ENCODE measurements at regions not wholly inside any gene's neighbourhood (a gene's known extent, or its start where the extent isn't known, plus 50 kb on each side); places are given as distances from the start of the nearest gene placed in this dataset.

GRCh38 chr1:8139941-8140340 is 113.8 kb upstream of the ERRFI1 start:
- Histone ChIP-seq H3K9ac (ENCODE audit: low read depth in 1 of 2, low read length in 2 of 2) (no peak overlapping the region), H3K36me3 (ENCODE audit: control insufficient read depth in 4 of 4, insufficient read depth in 3 of 4, low read depth in 1 of 4, low read length in 3 of 4) (no peaks in the 10 kb centered on the region), H3K9me3 (ENCODE audit: control insufficient read depth in 4 of 4, low read length in 3 of 4) (no peaks in the 10 kb centered on the region), H3K27me3 (ENCODE audit: control insufficient read depth in 4 of 4, insufficient read depth in 4 of 4, low read length in 3 of 4) (no peaks in the 10 kb centered on the region), H3K27ac (ENCODE audit: low read depth in 1 of 2, low read length in 2 of 2) (no peak overlapping the region), H3K4me1 (ENCODE audit: control insufficient read depth in 4 of 4, insufficient read depth in 4 of 4, low read length in 3 of 4) (no peaks in the 10 kb centered on the region), H3K4me3 (ENCODE audit: low read depth in 1 of 3, low read length in 3 of 3) (no peak overlapping the region)
- DNase-seq (ENCODE audit: low spot score): no peak
- WGBS: 97% methylated on average over 11 of the region's 11 CpGs
- no peak for TF ChIP-seq ATF3 (IDR thresholded peaks at IDR 0.05)
- no peak for TF ChIP-seq SP1 (IDR thresholded peaks at IDR 0.05)

- no peak for DNase-seq (ENCODE audit: low spot score)
- TF ChIP-seq JUND (IDR thresholded peaks at IDR 0.05): no peak
- no peak for TF ChIP-seq RAD21 (IDR thresholded peaks at IDR 0.05)
- no peak for TF ChIP-seq HNF4A (conservative IDR thresholded peaks at IDR 0.05)
- no peak for TF ChIP-seq CTCF (IDR thresholded peaks at IDR 0.05; ENCODE audit: low read depth, low read length, missing input control)
- no peak for TF ChIP-seq RXRA (IDR thresholded peaks at IDR 0.05)
- no peak for TF ChIP-seq YY1 (IDR thresholded peaks at IDR 0.05)
- no peak for TF ChIP-seq TAF1 (conservative IDR thresholded peaks at IDR 0.05)
- no peak for TF ChIP-seq GABPA (IDR thresholded peaks at IDR 0.05 in 1 of 2, conservative IDR thresholded peaks at IDR 0.05 in 1 of 2)
- no peak for TF ChIP-seq HNF4G (IDR thresholded peaks at IDR 0.05)
- TF ChIP-seq FOXA2 (IDR thresholded peaks at IDR 0.05): no peak
- TF ChIP-seq EGR1 (IDR thresholded peaks at IDR 0.05; ENCODE audit: low read depth in 2 of 2): no peak
- no peak for TF ChIP-seq FOXA1 (IDR thresholded peaks at IDR 0.05)
Observed at GRCh38 chr1:8139383-8139782, 113.3 kb upstream of the ERRFI1 start.

GRCh38 chr1:8138673-8139072 is 112.6 kb upstream of the ERRFI1 start:
- H3K4me3 ChIP-seq (ENCODE audit: low read depth in 1 of 3, low read length in 3 of 3): no peak overlapping the region
- no peaks in the 10 kb centered on the region for H3K9me3 ChIP-seq (ENCODE audit: control insufficient read depth in 4 of 4, low read length in 3 of 4)
- no peak overlapping the region for H3K27ac ChIP-seq (ENCODE audit: low read depth in 1 of 2, low read length in 2 of 2)
- no peaks in the 10 kb centered on the region for H3K36me3 ChIP-seq (ENCODE audit: control insufficient read depth in 4 of 4, insufficient read depth in 3 of 4, low read depth in 1 of 4, low read length in 3 of 4)
- no peaks in the 10 kb centered on the region for H3K27me3 ChIP-seq (ENCODE audit: control insufficient read depth in 4 of 4, insufficient read depth in 4 of 4, low read length in 3 of 4)
- H3K9ac ChIP-seq (ENCODE audit: low read depth in 1 of 2, low read length in 2 of 2): no peak overlapping the region
- peaks cover 0 to 6% (median 3%) of the 10 kb centered on the region in 4 donors for H3K4me1 ChIP-seq (ENCODE audit: control insufficient read depth in 4 of 4, insufficient read depth in 4 of 4, low read length in 3 of 4)
- WGBS: 96% methylated on average over 6 of the region's 6 CpGs
- no peak for DNase-seq (ENCODE audit: low spot score)
- no peak for TF ChIP-seq FOXA1 (IDR thresholded peaks at IDR 0.05)

More at GRCh38 chr1:8139383-8139782, 113.3 kb upstream of the ERRFI1 start:
- no peaks in the 10 kb centered on the region for H3K36me3 ChIP-seq (ENCODE audit: control insufficient read depth in 4 of 4, insufficient read depth in 3 of 4, low read depth in 1 of 4, low read length in 3 of 4)
- H3K27ac ChIP-seq (ENCODE audit: low read depth in 1 of 2, low read length in 2 of 2): no peak overlapping the region
- no peak overlapping the region for H3K4me3 ChIP-seq (ENCODE audit: low read depth in 1 of 3, low read length in 3 of 3)
- H3K9ac ChIP-seq (ENCODE audit: low read depth in 1 of 2, low read length in 2 of 2): no peak overlapping the region
- no peaks in the 10 kb centered on the region for H3K4me1 ChIP-seq (ENCODE audit: control insufficient read depth in 4 of 4, insufficient read depth in 4 of 4, low read length in 3 of 4)
- no peaks in the 10 kb centered on the region for H3K9me3 ChIP-seq (ENCODE audit: control insufficient read depth in 4 of 4, low read length in 3 of 4)
- H3K27me3 ChIP-seq (ENCODE audit: control insufficient read depth in 4 of 4, insufficient read depth in 4 of 4, low read length in 3 of 4): no peaks in the 10 kb centered on the region
- WGBS: 96% methylated on average over 6 of the region's 6 CpGs
